GM18909 (cell line): ENCODE measurements at regions not wholly inside any gene's neighbourhood (a gene's known extent, or its start where the extent isn't known, plus 50 kb on each side); places are given as distances from the start of the nearest gene placed in this dataset.

Source experiments
- ATAC-seq: cut with Tn5 transposase; IDR thresholded peaks from one replicate; pipeline ENCODE4 v1.9.1; 2021; ENCODE audit warnings: mild to moderate bottlenecking; ENCODE audit not compliant: unreplicated experiment, poor library complexity

DNA sequence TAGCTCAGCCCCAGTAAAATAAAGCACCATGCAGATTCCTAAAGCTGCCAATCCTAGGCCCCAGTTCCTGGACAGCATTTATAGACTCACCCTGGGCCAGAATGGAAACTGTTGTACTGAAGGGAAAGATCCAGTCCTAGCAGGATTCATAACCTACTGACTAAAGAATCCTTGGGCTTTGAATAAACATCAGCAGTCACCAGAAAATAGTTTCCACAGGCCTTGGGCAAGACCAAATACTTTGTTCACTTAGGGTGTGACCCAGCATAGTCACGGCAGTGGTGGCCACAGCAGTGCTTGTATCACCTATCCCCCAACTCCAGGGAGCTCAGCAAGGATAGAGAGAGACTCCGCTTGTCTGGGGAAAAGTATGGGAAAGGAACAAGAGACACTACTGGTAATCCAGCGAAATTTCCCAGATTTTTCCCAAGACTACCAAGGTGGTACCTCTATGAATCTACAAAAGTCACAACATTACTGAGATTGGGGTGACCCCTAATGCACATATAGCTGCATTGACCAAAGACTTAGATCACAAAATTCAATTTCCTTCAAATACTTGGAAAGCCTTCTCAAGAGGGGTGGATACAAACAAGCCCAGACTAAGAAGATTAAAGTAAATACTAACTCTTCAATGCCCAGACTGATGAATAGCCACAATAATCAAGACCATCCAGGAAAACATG is 748.1 kb upstream of the LRATD1 start:
- ATAC-seq = no peak

DNA sequence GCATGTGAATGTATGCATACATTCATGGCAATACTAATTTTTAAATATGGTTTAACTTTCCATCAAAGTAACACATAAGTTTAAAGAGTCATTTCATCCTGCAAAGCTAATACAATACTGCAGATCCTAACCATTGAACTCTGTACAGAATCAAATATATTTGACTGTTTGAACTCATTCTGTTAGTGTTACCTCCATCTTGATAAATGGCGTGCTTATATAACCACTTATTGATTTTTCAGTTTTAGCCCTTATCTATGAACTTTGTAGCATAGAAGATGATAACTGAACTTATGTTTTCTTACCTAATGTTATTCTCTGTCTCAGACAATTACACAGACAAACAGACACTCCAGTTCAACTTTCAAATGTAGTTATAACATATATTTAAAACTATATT is 731.0 kb upstream of the LRATD1 start:
- no peak for ATAC-seq

DNA sequence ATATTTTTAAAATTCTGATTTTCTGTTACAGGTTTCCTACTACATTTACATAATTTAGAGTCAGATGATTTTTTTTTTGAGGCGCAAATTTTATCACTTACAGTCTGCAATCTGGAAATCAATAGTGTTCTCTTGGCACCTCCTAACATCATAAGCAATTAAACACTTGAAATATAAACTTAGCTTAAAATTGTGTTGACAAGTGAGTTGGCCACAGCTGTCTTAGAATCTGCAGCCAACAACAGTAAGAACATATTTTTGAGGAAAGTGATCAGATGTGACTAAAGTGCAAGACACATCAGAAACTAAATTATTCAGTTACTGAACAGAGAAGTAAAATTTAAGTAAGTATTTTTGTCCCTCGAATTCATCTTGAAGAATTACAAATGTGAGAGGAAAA is 726.7 kb upstream of the LRATD1 start:
- no peak for ATAC-seq

DNA sequence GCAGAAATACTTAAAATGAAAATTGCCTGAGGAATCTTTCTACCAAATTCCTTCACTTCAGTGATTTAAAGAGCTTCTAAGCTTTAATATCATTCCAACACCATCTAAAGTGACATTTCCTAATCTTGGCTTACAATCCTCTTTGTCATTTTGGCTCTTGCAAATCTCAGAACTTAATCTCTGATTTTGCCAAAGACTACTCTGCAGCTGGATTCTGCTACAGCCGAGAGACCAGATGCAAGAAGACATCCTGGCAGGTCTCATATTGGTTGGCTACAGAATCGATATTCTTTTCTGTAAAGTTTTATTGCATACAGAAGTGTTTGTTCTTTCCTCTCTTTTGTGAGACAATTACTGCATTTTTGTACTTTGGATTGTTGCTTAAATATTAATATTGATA is 716.5 kb upstream of the LRATD1 start:
- ATAC-seq = no peak

- ATAC-seq = no peak
These were observed 714.6 kb upstream of the LRATD1 start for GRCh38 chr2:13917958-13918357.

- ATAC-seq = no peak
These were observed 712.5 kb upstream of the LRATD1 start for GRCh38 chr2:13919981-13920382.

GRCh38 chr2:13921245-13921644 is 711.3 kb upstream of the LRATD1 start:
- no peak for ATAC-seq

- no peak for ATAC-seq
These were observed 708.7 kb upstream of the LRATD1 start for GRCh38 chr2:13923823-13924222.

- no peak for ATAC-seq
These were observed 690.4 kb upstream of the LRATD1 start for GRCh38 chr2:13942111-13942510.

- no peak for ATAC-seq
These were observed 681.8 kb upstream of the LRATD1 start for GRCh38 chr2:13950761-13951160.

DNA sequence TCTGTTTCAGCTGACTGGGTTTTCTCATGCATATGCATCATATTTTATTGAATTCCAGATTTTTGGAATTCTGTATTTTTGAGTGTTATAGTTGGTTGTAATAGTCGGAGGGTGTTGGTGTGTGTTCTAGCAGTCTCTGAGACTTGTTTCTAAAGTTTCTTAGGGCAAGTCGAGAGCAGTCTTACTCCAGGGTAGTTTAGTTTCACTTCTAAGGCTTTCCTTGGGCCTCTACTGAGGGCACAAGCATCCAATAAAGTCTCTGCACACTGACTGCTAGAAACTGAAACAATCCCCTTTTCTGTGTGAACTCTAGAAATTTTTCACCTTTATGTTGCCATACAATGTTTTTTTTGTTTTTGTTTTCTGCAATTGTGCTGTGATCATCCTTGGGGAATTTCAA is 663.7 kb upstream of the LRATD1 start:
- no peak for ATAC-seq

DNA sequence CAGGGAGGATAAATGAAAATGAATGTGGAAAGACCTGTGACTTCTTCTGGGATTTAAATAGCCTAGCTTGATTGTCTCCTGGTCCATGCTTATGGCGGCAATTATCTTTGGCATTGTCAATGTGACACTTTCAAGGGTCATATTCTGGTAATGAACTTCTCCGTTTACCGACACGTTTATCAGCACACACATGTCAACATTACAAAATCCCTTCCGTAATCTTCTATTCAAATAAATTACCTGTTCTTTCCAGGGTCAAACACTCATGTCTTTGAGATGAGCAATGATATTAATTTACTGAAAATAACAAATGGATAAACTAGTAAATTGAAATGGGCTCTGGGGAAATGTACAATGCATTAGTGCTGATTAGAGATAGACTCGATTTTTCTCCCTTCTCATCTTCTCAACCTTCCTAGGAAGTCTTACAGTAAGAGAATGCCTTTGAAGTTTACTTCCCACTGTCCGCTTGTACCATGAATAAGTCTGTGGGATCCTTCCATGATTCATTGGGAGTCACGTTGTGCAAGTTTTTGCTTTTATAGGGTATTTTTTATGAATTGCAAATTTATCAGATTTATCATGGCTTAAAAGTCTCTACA is 646.3 kb upstream of the LRATD1 start:
- ATAC-seq = no peak

GRCh38 chr2:13996527-13996926 is 636.0 kb upstream of the LRATD1 start:
- no peak for ATAC-seq

DNA sequence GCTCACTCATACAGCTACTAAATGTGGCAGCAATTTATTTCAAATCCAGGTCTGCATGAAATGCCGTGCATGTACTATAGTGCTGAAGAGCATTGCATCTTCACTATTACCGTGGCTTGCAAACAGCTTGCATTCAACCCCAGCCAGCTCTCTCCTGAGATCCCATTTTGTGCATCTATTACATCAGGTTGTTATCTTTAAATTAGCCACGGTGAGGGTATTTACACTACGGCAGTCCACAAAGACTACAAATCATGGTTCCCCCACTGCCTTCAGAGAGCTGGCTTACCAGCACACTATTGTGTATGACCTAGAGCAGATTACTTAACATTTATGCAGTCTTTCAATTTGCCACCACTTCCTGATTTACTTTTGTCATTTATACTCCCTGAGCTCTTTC is 621.3 kb upstream of the LRATD1 start:
- no peak for ATAC-seq

GRCh38 chr2:14015113-14015630 is 617.3 kb upstream of the LRATD1 start:
- ATAC-seq = no peak

- no peak for ATAC-seq
These were observed 616.1 kb upstream of the LRATD1 start for GRCh38 chr2:14016289-14016955.

DNA sequence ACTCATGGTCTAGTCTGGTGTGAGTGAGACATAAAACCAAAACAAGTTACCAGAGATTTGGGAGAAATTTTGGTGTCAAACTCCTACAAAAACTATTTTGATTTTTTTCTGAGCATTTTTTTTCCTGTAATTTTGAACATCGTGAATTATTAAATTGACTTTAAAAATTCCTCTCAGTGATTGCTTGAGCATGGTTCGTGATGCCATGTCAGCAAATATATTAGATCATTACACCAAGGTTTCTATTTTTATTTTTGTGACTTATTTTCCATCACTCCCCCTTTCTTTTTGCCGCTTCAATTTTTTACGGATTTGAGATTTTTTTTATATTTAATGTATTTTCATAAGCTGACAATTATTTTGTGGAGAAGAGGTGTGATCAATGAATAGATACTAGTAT is 613.9 kb upstream of the LRATD1 start:
- ATAC-seq = no peak

DNA sequence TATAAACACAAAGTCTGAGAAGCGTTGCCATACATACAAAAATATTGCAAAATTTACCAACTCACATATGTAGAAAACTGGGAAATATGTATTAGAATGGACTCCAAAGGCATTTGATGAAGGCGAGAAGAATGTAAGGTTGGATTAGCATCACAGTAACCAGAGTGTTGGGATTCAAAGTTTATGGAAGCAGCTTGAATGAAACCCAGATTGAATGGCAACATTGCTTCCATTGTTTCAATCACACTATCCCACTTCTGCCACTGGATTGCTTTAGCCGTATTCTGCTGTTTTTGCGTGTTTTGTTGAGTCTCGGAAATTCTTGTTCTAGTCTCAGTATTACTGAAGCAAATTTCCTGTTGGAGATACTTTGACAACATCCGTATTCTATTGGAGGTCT is 609.0 kb upstream of the LRATD1 start:
- ATAC-seq = no peak

GRCh38 chr2:14039134-14039533 is 593.4 kb upstream of the LRATD1 start:
- no peak for ATAC-seq

DNA sequence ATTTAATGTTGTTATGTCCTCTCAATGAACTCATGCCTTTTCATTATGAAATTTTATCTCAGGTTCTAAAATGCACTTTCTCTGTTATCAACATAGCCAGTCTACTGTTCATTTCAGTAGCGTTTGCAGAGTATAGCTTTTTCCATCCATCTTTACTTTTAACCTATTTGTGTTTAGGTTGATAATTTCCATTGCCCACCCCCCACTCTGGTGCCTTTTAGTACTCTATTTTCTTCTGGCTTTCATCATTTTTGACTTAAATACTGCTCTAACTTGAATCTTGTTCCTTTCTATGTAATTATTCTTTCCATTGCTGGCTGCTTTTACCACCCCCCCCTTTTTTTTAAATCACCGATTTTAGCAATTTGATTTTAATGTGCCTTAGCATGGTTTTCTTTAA is 585.0 kb upstream of the LRATD1 start:
- ATAC-seq = no peak

DNA sequence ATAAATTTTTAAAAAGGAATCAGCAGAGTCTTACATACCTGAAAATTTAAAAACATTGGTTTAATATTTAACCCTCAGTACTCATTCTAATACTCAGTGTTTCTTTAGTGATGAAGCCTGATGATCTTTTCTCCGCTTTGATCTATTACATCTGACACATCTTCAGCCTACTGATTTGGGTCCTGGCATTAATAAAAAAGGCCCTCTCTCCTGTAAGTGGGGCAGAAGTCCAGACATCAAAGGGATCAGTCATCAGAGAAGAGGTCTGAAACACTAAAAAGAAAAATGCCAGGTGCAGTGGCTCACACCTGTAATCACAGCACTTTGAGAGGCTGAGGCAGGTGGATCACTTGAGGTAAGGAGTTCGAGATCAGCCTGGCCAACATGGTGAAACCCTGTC is 581.1 kb upstream of the LRATD1 start:
- no peak for ATAC-seq

- ATAC-seq = no peak
These were observed 579.4 kb upstream of the LRATD1 start for GRCh38 chr2:14053105-14053504.
